Caco-2 (cell line): ENCODE measurements at regions not wholly inside any gene's neighbourhood (a gene's known extent, or its start where the extent isn't known, plus 50 kb on each side); places are given as distances from the start of the nearest gene placed in this dataset.

Source experiments
- BruUV-seq: library from RNA; stranded (reverse); fragments of 400-500 nt; replicated peaks from 2 replicates; lab custom pipeline; 2021; lab: Mats Ljungman, UMichigan
- CTCF ChIA-PET: fragments of 300-600 bp; sonication (Branson Sonifier 250); formaldehyde crosslinking; loops from one replicate; lab custom pipeline; 2022; ENCODE audit warnings: antibody characterized with exemption; lab: Charles Lee
- POLR2A ChIA-PET: fragments of 300-600 bp; sonication (Branson Sonifier 250); formaldehyde crosslinking; loops from one replicate; lab custom pipeline; 2022; ENCODE audit warnings: antibody characterized with exemption; lab: Charles Lee
- DNase-seq, 2 experiments: peaks; one replicate each; pipeline versions ENCODE4 v3.0.0 to v3.0.0-alpha.2; 2020 to 2022
- H3K27me3 ChIP-seq: replicated peaks from 2 replicates; pipeline ENCODE4 v1.6.0; 2011; ENCODE audit warnings: low read length; ENCODE audit not compliant: control insufficient read depth, insufficient read depth
- H3K36me3 ChIP-seq: 2 replicates; pipeline ENCODE4 v1.5.1; 2011; ENCODE audit warnings: low read length; ENCODE audit not compliant: control insufficient read depth, insufficient read depth
- H3K4me1 ChIP-seq: fragments of 250-450 bp; sonication (Bioruptor Pico); 2 replicates; pipeline ENCODE4 v1.5.1; 2020; ENCODE audit warnings: mild to moderate bottlenecking
- H3K4me3 ChIP-seq: 2 replicates; pipeline ENCODE4 v1.5.1; 2011; ENCODE audit warnings: low read depth, mild to moderate bottlenecking, control low read depth, low read length
- H3K9me3 ChIP-seq: fragments of 250-450 bp; sonication (Bioruptor Pico); 2 replicates; pipeline ENCODE4 v1.5.1; 2020; ENCODE audit warnings: mild to moderate bottlenecking, moderate library complexity
- H3K27ac Mint-ChIP-seq: one replicate; pipeline ENCODE4 v1.8.0; 2022; ENCODE audit warnings: mixed read lengths; ENCODE audit not compliant: unreplicated experiment
- H3K27me3 Mint-ChIP-seq: one replicate; pipeline ENCODE4 v1.8.0; 2022; ENCODE audit warnings: mixed read lengths; ENCODE audit not compliant: insufficient read depth, unreplicated experiment
- H3K36me3 Mint-ChIP-seq: one replicate; pipeline ENCODE4 v1.8.0; 2022; ENCODE audit warnings: mild to moderate bottlenecking, mixed read lengths; ENCODE audit not compliant: insufficient read depth, unreplicated experiment
- H3K4me1 Mint-ChIP-seq: one replicate; pipeline ENCODE4 v1.8.0; 2022; ENCODE audit warnings: low read depth, mixed read lengths; ENCODE audit not compliant: unreplicated experiment
- H3K4me3 Mint-ChIP-seq: one replicate; pipeline ENCODE4 v1.8.0; 2022; ENCODE audit warnings: mild to moderate bottlenecking, moderate library complexity, mixed read lengths; ENCODE audit not compliant: unreplicated experiment
- H3K9me3 Mint-ChIP-seq: one replicate; pipeline ENCODE4 v1.8.0; 2022; ENCODE audit warnings: mixed read lengths; ENCODE audit not compliant: unreplicated experiment
- intact Hi-C: fragments of 100-400 bp; cut with micrococcal nuclease; formaldehyde crosslinking; loops from one replicate; pipeline ENCODE4 v1.10.0; 2022; ENCODE audit not compliant: unreplicated experiment
- TF ChIP-seq, protein P1 (sequence below), 2 experiments: fragments of 200-600 bp in 1 of 2; IDR thresholded peaks; 1 replicate in 1 of 2; 2 replicates in 1 of 2; pipeline versions ENCODE4 v1.5.1 to v1.8.0; 2011 to 2022; ENCODE audit warnings: antibody characterized with exemption in 1 of 2, control low read depth in 1 of 2, inconsistent platforms in 1 of 2, low read depth in 1 of 2, low read length in 1 of 2, mild to moderate bottlenecking in 1 of 2, moderate library complexity in 1 of 2; ENCODE audit not compliant: insufficient read depth in 1 of 2, severe bottlenecking in 1 of 2, unreplicated experiment in 1 of 2

DNA sequence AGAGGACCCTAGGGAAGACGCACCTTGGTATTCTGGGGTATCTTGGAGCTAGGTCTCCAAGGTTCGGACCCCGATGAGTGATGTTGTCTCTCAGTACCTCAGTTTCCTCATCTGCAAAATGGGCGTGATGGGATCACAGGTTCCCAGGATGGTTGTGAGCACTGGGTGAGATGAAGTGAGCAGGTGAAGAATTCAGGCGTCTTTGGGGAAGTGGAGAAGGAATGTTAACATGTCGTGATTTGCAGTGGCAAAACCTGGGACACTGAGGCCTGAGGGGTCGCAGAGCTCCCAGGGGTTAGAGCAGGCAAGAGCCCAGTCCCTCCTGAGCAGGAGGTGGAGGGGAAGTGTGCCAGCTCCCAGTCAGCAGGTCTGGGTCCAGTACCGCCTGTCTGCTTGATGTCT lies 215.1 kb upstream of the GSE1 start:
- CTCF ChIA-PET: interaction anchor here (0.6 to 2.0 kb wide), 6 partner anchors 25 to 1315 kb away, joined by 3 to 4 read pairs (median 3); no protein-coding TSS in a partner anchor
- peaks cover 6% of the 10 kb centered on the region for H3K4me1 ChIP-seq
- peaks cover 7% of the 10 kb centered on the region for H3K4me1 Mint-ChIP-seq

DNA sequence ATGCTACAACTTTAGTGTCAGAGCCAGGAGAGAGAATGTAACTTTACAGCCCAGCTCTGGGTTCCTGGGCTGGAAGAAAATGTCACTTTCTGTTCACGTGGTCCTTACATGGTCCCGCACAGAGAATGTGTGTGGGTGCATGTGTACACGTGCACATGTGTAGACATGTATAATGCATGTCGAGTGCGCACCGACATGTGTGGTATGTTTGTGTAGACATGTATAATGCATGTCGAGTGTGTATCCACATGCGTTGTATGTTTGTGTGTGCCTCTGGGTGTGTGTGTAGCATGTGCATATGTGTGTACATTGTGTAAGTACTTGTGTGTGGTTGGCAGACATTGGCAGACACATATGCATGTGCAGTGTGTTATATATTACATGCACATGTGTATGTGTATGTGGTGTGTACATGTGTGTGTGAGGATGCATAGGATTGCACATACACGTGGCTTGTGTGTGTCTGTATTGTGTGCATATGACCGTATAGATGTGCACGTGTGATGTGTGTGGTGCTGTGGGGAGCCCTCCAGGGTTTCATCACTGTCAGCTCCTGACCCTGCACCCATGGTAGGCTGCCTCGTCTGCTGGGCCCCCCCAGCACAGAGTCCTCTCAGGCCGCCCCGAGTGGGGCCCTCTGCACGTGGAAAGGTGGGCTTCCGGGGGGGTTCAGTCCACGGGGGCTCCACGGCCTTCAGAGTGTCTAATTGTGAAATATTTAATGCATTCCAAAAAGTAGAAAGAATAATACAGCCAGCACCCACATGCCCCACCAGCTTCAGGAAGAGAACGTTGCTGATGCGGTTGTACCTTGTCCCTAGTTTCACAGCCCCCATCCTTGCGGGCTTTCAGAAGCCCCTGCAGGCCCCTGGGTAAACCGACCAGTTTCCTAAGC lies 214.2 kb upstream of the GSE1 start:
- Histone ChIP-seq H3K27me3 (no peaks in the 10 kb centered on the region), H3K36me3 (no peaks in the 10 kb centered on the region), H3K4me1 (peaks cover 6% of the 10 kb centered on the region), H3K4me3 (no peak overlapping the region), H3K9me3 (0 out of 2 replicates have a peak, but pooled peaks cover 4% of the 10 kb centered on the region)
- Mint-ChIP-seq H3K27me3 (no peaks in the 10 kb centered on the region), H3K9me3 (no peaks in the 10 kb centered on the region), H3K27ac (no peak overlapping the region), H3K36me3 (no peaks in the 10 kb centered on the region), H3K4me1 (peaks cover 7% of the 10 kb centered on the region), H3K4me3 (no peak overlapping the region)
- TF ChIP-seq, protein P1, sequence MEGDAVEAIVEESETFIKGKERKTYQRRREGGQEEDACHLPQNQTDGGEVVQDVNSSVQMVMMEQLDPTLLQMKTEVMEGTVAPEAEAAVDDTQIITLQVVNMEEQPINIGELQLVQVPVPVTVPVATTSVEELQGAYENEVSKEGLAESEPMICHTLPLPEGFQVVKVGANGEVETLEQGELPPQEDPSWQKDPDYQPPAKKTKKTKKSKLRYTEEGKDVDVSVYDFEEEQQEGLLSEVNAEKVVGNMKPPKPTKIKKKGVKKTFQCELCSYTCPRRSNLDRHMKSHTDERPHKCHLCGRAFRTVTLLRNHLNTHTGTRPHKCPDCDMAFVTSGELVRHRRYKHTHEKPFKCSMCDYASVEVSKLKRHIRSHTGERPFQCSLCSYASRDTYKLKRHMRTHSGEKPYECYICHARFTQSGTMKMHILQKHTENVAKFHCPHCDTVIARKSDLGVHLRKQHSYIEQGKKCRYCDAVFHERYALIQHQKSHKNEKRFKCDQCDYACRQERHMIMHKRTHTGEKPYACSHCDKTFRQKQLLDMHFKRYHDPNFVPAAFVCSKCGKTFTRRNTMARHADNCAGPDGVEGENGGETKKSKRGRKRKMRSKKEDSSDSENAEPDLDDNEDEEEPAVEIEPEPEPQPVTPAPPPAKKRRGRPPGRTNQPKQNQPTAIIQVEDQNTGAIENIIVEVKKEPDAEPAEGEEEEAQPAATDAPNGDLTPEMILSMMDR (IDR thresholded peaks at IDR 0.05; ENCODE audit: insufficient read depth in 1 of 2, low read depth in 1 of 2, low read length in 1 of 2, severe bottlenecking in 1 of 2, unreplicated experiment in 1 of 2): no peak
- ChIA-PET POLR2A (no interaction called here), CTCF (interaction anchor here (0.6 to 2.0 kb wide), 5 partner anchors 17 to 1315 kb away, joined by 3 to 5 read pairs (median 4); no protein-coding TSS in a partner anchor)
- BruUV-seq: no TSS peak
- intact Hi-C loops: loop anchor here (5.0 kb wide), 1 partner anchor 82 kb away; no protein-coding TSS in a partner anchor
- peak; percentile 0 to 21 for DNase-seq

More for the DNA sequence above, 215.1 kb upstream of the GSE1 start:
- Mint-ChIP-seq H3K27ac (no peak overlapping the region), H3K36me3 (no peaks in the 10 kb centered on the region), H3K27me3 (no peaks in the 10 kb centered on the region), H3K9me3 (no peaks in the 10 kb centered on the region), H3K4me3 (no peak overlapping the region)
- Histone ChIP-seq H3K36me3 (no peaks in the 10 kb centered on the region), H3K4me3 (no peak overlapping the region), H3K9me3 (0 out of 2 replicates have a peak, but pooled peaks cover 4% of the 10 kb centered on the region), H3K27me3 (no peaks in the 10 kb centered on the region)
- intact Hi-C loops: loop anchor here (5.0 kb wide), 1 partner anchor 81 kb away; no protein-coding TSS in a partner anchor
- no TSS peak for BruUV-seq
- TF ChIP-seq, protein P1 (IDR thresholded peaks at IDR 0.05; ENCODE audit: insufficient read depth in 1 of 2, low read depth in 1 of 2, low read length in 1 of 2, severe bottlenecking in 1 of 2, unreplicated experiment in 1 of 2): no peak
- POLR2A ChIA-PET: interaction anchor here (0.6 kb wide), 1 partner anchor 86 kb away, joined by 3 read pairs; no protein-coding TSS in a partner anchor
- peak in 1 of 2 experiments; percentile 21 for DNase-seq

DNA sequence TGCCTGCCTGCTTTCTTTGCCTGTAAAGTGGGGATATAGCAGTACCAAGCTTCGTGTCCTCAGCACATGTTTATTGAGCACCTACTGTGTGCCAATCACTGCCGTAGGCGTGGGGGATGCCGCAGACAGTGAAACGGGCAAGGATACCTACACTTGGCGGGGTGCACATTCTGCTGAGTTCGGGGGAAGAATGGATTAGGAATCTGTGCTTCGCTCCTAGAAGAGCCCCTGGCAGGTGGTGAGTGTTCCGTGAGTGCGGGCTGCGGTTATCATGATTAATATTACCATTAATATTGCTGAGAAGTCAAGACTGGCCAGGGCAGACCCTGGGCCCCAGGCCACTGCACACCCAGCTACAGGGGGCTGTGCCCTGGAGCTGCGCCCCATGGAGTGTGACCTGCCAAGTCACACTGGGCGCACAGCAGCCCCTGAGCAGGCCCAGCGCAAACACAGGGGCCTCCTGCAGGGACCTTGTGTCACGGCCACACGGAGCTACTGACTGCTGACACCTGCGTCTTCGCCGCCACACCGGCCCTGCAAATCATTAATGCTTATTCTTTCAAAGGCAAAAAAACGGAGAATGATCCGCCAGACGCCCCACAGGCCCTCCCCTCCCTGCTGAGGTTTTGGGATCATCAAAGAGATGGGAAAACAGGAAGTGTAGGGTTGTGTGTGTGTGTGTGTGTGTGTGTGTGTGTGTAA lies 213.4 kb upstream of the GSE1 start:
- peak; percentile 15 to 34 for DNase-seq
- TF ChIP-seq, protein P1 (IDR thresholded peaks at IDR 0.05; ENCODE audit: insufficient read depth in 1 of 2, low read depth in 1 of 2, low read length in 1 of 2, severe bottlenecking in 1 of 2, unreplicated experiment in 1 of 2): no peak
- H3K4me1 Mint-ChIP-seq: peaks cover 7% of the 10 kb centered on the region
- ChIA-PET POLR2A (no interaction called here), CTCF (interaction anchor here (0.6 to 2.0 kb wide), 3 partner anchors 16 to 419 kb away, joined by 4 to 5 read pairs (median 5); no protein-coding TSS in a partner anchor)
- H3K27ac Mint-ChIP-seq: no peak overlapping the region
- H3K27me3 Mint-ChIP-seq: no peaks in the 10 kb centered on the region
- no peak overlapping the region for H3K4me3 Mint-ChIP-seq
- Histone ChIP-seq H3K27me3 (no peaks in the 10 kb centered on the region), H3K9me3 (0 out of 2 replicates have a peak, but pooled peaks cover 4% of the 10 kb centered on the region), H3K4me1 (peaks cover 6% of the 10 kb centered on the region), H3K36me3 (no peaks in the 10 kb centered on the region), H3K4me3 (no peak overlapping the region)
- intact Hi-C loops: loop anchor here (5.0 kb wide), 1 partner anchor 82 kb away; no protein-coding TSS in a partner anchor
- no peaks in the 10 kb centered on the region for H3K9me3 Mint-ChIP-seq
- no peaks in the 10 kb centered on the region for H3K36me3 Mint-ChIP-seq
- BruUV-seq: no TSS peak
